ENCODE measurements at regions not wholly inside any gene's neighbourhood (a gene's known extent, or its start where the extent isn't known, plus 50 kb on each side); places are given as distances from the start of the nearest gene placed in this dataset.
"Not testable (repeated sequence)": the region's sequence is repeated elsewhere in the genome, so short reads cannot be mapped to it uniquely, and the experiment has no call there.

DNA sequence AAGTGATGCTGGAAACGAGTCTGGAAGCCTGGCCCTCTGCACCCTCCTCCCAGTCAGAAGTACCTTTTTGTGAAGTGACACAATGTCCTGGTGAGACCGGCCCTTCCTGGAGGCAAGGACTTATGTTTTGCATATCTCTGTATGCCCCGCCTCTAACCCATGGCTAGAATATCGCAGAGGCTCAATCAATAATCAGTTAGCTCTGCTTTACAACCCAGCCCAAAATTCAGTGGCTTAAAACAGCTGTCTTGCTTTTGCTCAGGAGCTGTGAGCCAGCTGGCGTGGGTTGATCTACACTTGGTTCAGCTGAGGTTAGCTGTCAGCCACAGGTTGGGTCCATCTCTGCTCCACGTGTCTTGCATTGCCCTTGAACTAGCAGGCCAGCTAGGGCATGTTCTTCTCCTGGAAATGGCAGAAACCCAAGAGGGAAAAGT, 98.8 kb upstream of the METTL14 start:
- H3K4me1 Mint-ChIP-seq (ENCODE audit: low read depth in 2 of 2) = peaks cover 4 to 6% of the 10 kb centered on the region in 2 donors
- H3K36me3 Mint-ChIP-seq = no peaks in the 10 kb centered on the region
- no peak overlapping the region for H3K4me3 Mint-ChIP-seq
- no peaks in the 10 kb centered on the region for H3K9me3 Mint-ChIP-seq
- no peak for DNase-seq (ENCODE audit: low spot score)
- peaks cover 11 to 16% of the 10 kb centered on the region in 2 donors for H3K27me3 Mint-ChIP-seq
- no peak overlapping the region for H3K27ac Mint-ChIP-seq
- no peak for ATAC-seq

DNA sequence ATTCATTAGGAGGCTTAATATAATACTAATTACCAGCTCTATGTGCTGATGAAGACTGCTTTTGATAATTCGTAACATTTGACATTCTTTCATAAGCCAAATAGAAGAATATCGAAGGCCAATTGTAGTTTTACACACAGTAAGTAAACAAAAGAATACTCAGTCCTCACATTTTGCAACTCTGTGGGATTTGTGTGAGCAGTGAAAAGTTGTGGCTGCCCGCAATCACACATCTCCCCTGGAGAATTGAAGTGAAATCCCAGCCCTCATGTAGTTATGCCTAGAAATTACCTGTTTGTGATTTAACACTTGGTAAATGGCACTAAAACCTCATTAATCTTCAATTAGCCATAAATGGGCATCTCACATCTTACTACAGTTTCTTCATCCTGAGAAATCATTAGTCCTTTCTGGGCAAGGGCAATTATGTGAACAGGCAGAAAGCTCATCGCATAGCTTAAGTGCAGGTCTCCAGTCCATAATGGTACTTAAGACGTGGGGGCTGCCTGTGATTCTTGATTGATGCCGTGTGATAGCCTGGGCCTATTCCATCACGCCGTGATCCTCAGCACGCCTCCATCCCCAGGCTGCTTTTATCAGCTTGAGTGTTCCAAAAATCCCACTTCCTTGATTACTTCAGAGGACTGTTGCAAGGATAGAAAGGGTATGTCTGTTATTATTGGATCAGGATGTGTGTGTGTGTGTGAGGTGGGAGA, 97.9 kb upstream of the METTL14 start:
- ATAC-seq = no peak
- Mint-ChIP-seq H3K4me1 (ENCODE audit: low read depth in 2 of 2) (peaks cover 7% of the 10 kb centered on the region in 2 donors), H3K36me3 (no peaks in the 10 kb centered on the region), H3K4me3 (no peak overlapping the region), H3K27me3 (peaks cover 11 to 13% of the 10 kb centered on the region in 2 donors), H3K27ac (no peak overlapping the region), H3K9me3 (no peaks in the 10 kb centered on the region)
- DNase-seq (ENCODE audit: low spot score) = no peak

DNA sequence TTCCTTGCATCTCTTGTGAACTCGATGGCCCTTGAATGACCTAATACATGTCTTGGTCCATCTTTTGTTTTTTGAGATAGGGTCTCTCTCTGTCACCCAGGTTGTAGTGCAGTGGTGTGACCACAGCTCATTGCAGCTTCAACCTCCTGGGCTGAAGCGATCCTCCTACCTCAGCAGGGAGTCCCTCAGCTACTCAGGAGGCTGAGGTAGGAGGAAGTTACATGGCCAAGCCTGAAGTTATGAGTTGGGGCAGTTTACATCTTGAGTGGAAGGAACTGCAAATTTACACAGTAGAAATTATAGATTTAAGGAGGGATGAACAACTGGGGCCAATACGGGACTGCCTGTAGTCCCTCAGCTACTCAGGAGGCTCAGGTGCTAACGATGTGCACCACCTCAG, 97.2 kb upstream of the METTL14 start:
- Mint-ChIP-seq H3K9me3 (no peaks in the 10 kb centered on the region), H3K27ac (no peak overlapping the region), H3K27me3 (peaks cover 11 to 13% of the 10 kb centered on the region in 2 donors), H3K4me1 (ENCODE audit: low read depth in 2 of 2) (peaks cover 7% of the 10 kb centered on the region in 2 donors), H3K36me3 (no peaks in the 10 kb centered on the region), H3K4me3 (no peak overlapping the region)
- no peak for DNase-seq (ENCODE audit: low spot score)
- no peak for ATAC-seq

DNA sequence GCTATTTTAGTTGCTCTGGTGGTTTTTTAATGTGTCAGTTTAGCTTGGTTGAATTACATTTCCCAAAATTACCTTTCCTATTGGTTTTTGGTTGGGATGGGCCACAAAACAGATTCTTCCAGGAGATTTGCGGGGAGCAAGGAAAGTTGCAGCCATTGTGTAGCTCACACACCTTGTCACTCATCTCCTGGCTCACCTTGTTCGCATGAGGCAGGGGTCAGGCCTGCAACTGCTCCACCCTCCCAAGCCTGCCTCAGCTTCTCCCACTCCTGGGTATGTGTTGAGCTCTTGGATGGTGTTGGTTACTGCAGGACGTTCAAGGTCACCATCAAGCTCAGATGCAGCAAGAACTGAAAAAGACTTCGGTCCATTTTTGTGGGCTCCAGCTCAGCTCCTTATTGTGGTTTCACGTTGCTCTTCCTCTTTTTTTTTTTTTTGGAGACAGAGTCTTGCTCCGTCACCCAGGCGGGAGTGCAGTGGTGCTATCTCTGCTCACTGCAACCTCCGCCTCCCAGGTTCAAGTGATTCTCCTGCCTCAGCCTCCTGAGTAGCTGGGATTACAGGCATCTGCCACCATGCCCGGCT, 95.6 kb upstream of the METTL14 start:
- ATAC-seq (no peak), DNase-seq (ENCODE audit: low spot score) (no peak)
- Mint-ChIP-seq H3K9me3 (no peaks in the 10 kb centered on the region), H3K4me1 (ENCODE audit: low read depth in 2 of 2) (peaks cover 7% of the 10 kb centered on the region in 2 donors), H3K4me3 (no peak overlapping the region), H3K27me3 (peaks cover 8 to 12% of the 10 kb centered on the region in 2 donors), H3K27ac (no peak overlapping the region), H3K36me3 (no peaks in the 10 kb centered on the region)

DNA sequence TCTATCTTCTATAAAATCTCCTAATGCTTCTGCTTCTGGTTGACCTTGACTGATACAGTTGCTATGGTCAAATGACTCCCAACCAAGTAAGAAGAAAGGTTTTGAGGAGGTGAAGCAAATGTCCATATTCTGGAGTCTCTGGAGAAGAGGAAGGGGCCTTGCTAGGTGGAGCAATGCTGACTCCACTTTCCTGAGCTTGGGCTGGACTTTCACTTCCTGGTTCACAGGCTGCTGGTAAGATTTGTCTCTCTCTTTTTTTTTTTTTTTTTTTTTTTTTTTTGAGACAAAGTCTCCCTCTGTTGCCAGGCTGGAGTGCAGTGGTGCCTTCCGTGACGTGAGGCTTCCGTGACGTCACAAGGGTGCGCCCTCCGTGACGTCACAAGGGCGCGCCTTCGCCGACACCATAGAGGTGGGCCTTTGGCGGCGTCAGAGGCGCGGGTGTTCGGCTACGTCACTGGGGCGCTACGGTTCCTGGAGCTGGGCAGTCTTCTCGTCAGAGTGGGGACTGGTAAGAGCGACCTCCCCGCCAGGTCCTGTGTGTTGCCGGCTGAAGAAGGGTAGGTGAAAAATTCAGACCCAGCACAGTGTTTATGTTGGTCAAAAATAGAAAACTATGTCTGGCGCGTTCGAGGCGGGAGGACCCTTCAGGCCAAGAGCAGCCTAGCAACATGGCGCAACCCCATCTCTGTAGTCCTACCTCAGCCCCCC, 93.7 kb upstream of the METTL14 start:
- peak; percentile 97 to 99 for ATAC-seq

DNA sequence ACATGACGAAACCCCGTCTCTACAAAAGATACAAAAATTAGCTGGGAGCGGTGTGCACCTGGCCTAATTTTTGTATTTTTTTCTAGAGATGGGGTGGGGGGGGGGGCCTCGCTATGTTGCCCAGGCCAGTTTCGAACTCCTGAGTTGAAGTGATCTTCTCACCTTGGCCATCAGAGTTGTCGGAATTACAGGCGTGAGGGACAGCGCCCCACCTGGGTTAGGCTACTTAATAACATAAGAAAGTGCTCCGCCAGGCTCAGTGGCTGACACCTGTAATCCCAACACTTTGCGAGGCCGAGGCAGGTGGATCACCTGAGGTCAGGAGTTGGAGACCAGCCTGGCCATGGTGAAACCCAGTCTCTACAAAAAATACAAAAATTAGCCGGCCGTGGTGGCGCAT, 92.9 kb upstream of the METTL14 start:
- ATAC-seq; H3K27me3 Mint-ChIP-seq; H3K4me1 Mint-ChIP-seq (ENCODE audit: low read depth in 2 of 2); H3K9me3 Mint-ChIP-seq; H3K4me3 Mint-ChIP-seq; H3K27ac Mint-ChIP-seq; H3K36me3 Mint-ChIP-seq; DNase-seq (ENCODE audit: low spot score): not testable (repeated sequence)

More for the DNA sequence above, 93.7 kb upstream of the METTL14 start:
- DNase-seq (ENCODE audit: low spot score) = peak; percentile 93
- Mint-ChIP-seq H3K27ac (peak overlapping the region; percentile 80 to 91), H3K4me3 (peak overlapping the region; percentile 88)
- not testable (repeated sequence) for H3K4me1 Mint-ChIP-seq (ENCODE audit: low read depth in 2 of 2); H3K27me3 Mint-ChIP-seq; H3K9me3 Mint-ChIP-seq; H3K36me3 Mint-ChIP-seq

DNA sequence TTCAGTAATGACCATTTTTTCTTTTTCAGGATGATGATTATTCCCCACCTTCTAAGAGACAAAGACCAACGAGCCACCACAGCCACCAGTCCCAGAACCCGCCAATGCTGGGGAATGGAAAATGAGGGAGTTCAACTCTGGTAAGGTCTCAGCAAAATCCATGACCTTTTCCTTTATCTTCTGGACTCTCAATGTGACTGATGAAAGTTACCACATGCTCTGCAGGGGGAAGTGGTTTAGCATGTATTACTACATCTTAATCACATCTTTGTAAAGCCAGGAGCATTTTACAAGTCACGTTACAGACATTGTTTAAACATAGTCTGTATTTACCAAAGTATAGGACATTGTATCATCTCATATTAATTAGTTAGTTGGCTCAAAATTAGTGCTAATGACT, 89.3 kb upstream of the METTL14 start:
- not testable (repeated sequence) for H3K4me3 Mint-ChIP-seq; H3K27ac Mint-ChIP-seq; H3K9me3 Mint-ChIP-seq; H3K27me3 Mint-ChIP-seq; DNase-seq (ENCODE audit: low spot score); H3K4me1 Mint-ChIP-seq (ENCODE audit: low read depth in 2 of 2); ATAC-seq; H3K36me3 Mint-ChIP-seq

DNA sequence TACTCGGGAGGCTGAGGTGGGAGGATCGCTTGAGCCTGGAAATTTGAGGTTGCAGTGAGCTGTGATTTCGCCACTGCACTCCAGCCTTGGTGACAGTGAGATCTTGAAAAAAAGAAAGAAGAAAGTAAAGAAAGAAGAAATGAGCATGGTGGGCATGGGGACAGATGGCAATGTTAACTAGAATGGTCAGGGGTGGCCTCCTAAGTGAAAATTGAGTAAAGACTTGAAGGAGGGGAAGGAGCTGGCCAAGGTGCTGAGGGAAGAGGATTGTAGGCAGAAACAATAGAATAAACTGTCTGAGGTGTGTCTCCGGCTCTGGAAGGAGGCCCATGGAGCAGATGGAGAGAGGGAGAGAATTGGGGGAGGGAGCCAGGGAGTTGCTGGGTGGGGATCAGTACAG, 60.1 kb upstream of the METTL14 start:
- not testable (repeated sequence) for ATAC-seq; H3K4me3 Mint-ChIP-seq; H3K27ac Mint-ChIP-seq; H3K9me3 Mint-ChIP-seq; H3K27me3 Mint-ChIP-seq; H3K4me1 Mint-ChIP-seq (ENCODE audit: low read depth in 2 of 2); DNase-seq (ENCODE audit: low spot score); H3K36me3 Mint-ChIP-seq

DNA sequence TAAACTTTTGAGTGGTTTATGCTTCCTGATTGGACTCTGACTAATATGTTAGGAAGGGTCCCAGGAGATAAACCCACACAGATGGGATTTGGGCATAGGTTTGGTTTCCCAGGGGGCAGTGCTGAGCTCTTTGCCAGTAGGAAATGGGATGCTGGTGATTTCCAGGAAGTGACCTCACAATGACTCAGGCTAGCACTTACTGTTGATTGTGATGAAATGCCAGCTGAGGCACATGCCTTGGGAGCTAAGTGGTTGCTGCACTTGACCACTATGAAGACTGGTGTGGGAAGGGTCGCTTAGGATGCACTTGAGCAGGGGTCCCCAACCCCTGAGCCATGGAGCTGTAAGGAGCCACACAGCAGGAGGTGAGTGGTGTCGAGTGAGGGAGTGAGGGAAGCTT, 55.5 kb upstream of the METTL14 start:
- not testable (repeated sequence) for H3K27me3 Mint-ChIP-seq; H3K9me3 Mint-ChIP-seq; H3K36me3 Mint-ChIP-seq; ATAC-seq; DNase-seq (ENCODE audit: low spot score); H3K4me1 Mint-ChIP-seq (ENCODE audit: low read depth in 2 of 2); H3K4me3 Mint-ChIP-seq
- peak overlapping the region; percentile 52 to 63 for H3K27ac Mint-ChIP-seq

DNA sequence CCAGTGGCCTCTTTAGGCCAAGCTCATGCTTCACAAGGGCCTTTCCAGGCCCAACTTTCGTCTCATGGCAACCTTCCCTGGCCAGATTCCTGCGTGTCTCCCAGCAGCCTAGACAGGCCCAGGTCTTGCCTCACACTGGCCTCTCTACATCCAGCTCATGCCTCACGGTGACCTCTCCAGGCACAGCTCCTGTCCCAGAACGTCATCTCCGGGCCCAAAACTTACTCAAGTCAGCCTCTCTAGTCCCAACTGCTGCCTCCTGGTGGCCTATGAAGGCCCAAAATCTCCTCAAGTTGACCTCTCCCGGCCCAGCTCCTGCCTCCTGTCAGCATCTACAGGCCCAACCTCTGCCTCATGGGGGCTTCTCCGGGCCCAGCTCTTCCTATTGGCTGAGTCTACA, 54.3 kb upstream of the METTL14 start:
- H3K4me3 Mint-ChIP-seq; H3K27me3 Mint-ChIP-seq; H3K4me1 Mint-ChIP-seq (ENCODE audit: low read depth in 2 of 2); DNase-seq (ENCODE audit: low spot score); ATAC-seq; H3K9me3 Mint-ChIP-seq; H3K36me3 Mint-ChIP-seq: not testable (repeated sequence)
- peak overlapping the region in 1 of 2 donors; percentile 75 for H3K27ac Mint-ChIP-seq

DNA sequence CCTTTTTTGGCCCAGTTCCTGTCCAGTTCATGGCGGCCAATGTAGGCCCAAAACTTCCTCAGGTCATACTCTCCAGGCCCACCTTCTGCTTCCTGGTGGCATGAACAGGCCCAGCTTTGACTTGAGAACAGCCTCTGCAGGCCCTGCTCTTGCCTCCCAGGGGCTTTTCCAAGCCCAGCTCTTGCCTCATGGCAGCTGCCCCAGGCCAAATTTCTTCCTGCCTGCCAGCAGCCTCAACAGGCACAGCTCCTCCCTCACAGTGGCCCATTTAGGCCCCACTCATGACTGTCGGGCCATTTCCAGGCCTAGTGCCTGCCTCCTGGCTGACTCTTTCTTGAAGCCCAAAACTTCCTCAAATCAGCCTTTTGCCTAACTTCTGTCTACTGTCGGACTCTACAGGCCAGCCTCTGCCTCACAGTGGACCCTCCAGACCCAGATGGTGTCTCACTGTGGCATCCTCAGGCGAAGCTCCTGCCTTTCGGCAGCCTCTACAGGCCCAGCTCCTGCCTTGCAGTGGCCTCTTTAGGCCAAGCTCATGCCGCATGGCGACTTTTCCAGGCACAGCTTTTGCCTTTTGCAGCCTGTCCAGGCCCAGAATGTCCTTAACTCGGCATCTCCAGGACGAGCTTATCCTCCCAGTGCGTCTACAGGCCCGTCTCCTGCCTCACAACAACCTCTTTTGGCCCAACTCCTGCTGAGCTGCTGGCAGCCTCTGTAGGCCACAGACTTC, 53.7 kb upstream of the METTL14 start:
- H3K9me3 Mint-ChIP-seq; DNase-seq (ENCODE audit: low spot score); H3K4me1 Mint-ChIP-seq (ENCODE audit: low read depth in 2 of 2); H3K4me3 Mint-ChIP-seq; H3K36me3 Mint-ChIP-seq; ATAC-seq; H3K27me3 Mint-ChIP-seq: not testable (repeated sequence)
- H3K27ac Mint-ChIP-seq = peak overlapping the region in 1 of 2 donors; percentile 75

DNA sequence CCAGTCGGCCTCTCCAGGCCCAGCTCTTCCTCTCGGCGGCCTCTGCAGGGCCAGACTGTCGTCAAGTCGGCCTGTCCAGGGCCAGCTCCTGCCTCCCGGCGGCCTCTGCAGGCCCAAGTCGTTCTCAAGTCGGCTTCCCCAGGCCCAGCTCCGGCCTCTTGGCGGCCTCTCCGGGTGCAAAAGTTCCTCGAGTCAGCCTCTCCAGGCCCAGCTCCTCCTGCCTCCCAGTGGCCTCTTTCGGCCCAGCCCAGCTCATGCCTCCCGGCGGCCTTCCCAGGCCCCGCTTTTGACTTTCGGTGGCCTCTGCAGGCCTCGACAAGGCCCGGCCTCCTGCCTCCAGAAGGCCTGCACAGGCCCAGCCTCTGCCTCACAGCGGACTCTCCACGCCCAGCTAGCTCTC, 51.7 kb upstream of the METTL14 start:
- H3K27me3 Mint-ChIP-seq; H3K4me1 Mint-ChIP-seq (ENCODE audit: low read depth in 2 of 2); ATAC-seq; H3K36me3 Mint-ChIP-seq; DNase-seq (ENCODE audit: low spot score); H3K4me3 Mint-ChIP-seq; H3K27ac Mint-ChIP-seq; H3K9me3 Mint-ChIP-seq: not testable (repeated sequence)

DNA sequence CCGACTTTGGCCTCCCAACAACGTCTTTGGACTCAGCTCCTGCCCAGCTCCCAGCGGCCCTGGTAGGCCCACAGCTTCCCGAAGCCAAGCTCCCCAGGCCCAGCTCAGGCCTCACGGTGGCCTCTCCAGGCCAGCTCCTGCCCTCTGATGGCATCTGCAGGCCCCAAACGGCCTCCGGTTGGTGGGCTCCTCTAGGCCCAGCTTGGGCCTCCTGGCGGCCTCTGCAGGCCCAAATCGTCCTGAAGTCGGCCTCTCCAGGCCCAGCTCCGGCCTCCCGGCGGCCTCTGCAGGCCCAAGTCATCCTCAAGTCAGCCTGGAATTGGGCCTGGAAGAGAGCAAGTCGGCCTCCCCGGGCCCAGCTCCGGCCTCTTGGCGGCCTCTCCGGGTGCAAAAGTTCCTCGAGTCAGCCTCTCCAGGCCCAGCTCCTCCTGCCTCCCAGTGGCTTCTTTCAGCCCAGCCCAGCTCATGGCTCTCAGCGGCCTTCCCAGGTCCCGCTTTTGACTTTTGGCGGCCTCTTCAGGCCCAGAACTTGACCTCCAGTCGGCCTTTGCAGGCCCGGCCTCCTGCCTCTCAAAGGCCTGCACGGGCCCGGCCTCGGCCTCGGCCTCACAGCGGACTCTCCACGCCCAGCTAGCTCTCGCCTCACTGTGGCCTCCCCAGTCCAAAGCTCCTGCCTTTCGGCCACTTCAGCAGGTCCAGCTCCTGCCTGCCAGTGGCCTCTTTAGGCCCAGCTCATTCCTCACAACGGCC, 50.9 kb upstream of the METTL14 start:
- H3K27ac Mint-ChIP-seq; H3K4me1 Mint-ChIP-seq (ENCODE audit: low read depth in 2 of 2); H3K4me3 Mint-ChIP-seq; H3K36me3 Mint-ChIP-seq; DNase-seq (ENCODE audit: low spot score); H3K9me3 Mint-ChIP-seq; H3K27me3 Mint-ChIP-seq; ATAC-seq: not testable (repeated sequence)

Measured in natural killer cell treated with Interleukin-12 subunit alpha and Interleukin-12 subunit beta and Interleukin-15 and Interleukin-18, amount 100 ng/mL, for 72 hours (primary cell).